LHCN-M2 (cell line): ENCODE measurements at regions not wholly inside any gene's neighbourhood (a gene's known extent, or its start where the extent isn't known, plus 50 kb on each side); places are given as distances from the start of the nearest gene placed in this dataset.

ENCODE experiments used
- DNase-seq: peaks from one replicate; pipeline ENCODE4 v3.0.0-alpha.2; 2012; ENCODE audit warnings: low read depth

- DNase-seq, result no peak
These were observed 370.2 kb upstream of the RAB6C start for GRCh38 chr2:129609224-129609623.

GRCh38 chr2:129610766-129611165 is 368.7 kb upstream of the RAB6C start:
- no peak for DNase-seq

- no peak for DNase-seq
These were observed 368.0 kb upstream of the RAB6C start for GRCh38 chr2:129611471-129611870.

- no peak for DNase-seq
These were observed 360.0 kb upstream of the RAB6C start for GRCh38 chr2:129619471-129619870.

- DNase-seq, result no peak
These were observed 359.1 kb upstream of the RAB6C start for GRCh38 chr2:129620411-129620810.

- no peak for DNase-seq
These were observed 355.7 kb upstream of the RAB6C start for GRCh38 chr2:129623783-129624182.

GRCh38 chr2:129627437-129627836 is 352.0 kb upstream of the RAB6C start:
- no peak for DNase-seq

GRCh38 chr2:129636692-129637091 is 342.8 kb upstream of the RAB6C start:
- DNase-seq, result no peak

- DNase-seq, result no peak
These were observed 338.1 kb upstream of the RAB6C start for GRCh38 chr2:129641371-129641770.

- no peak for DNase-seq
These were observed 336.9 kb upstream of the RAB6C start for GRCh38 chr2:129642526-129643043.

GRCh38 chr2:129645335-129645734 is 334.1 kb upstream of the RAB6C start:
- no peak for DNase-seq

GRCh38 chr2:129646107-129646506 is 333.4 kb upstream of the RAB6C start:
- DNase-seq, result no peak

GRCh38 chr2:129653246-129653645 is 326.2 kb upstream of the RAB6C start:
- no peak for DNase-seq

- no peak for DNase-seq
These were observed 325.1 kb upstream of the RAB6C start for GRCh38 chr2:129654331-129654730.

GRCh38 chr2:129656081-129656598 is 323.3 kb upstream of the RAB6C start:
- DNase-seq, result no peak

GRCh38 chr2:129658430-129658829 is 321.0 kb upstream of the RAB6C start:
- no peak for DNase-seq

GRCh38 chr2:129661935-129662334 is 317.5 kb upstream of the RAB6C start:
- DNase-seq, result no peak

GRCh38 chr2:129667577-129667976 is 311.9 kb upstream of the RAB6C start:
- no peak for DNase-seq

GRCh38 chr2:129672521-129672920 is 306.9 kb upstream of the RAB6C start:
- no peak for DNase-seq

- no peak for DNase-seq
These were observed 306.2 kb upstream of the RAB6C start for GRCh38 chr2:129673234-129673633.

- no peak for DNase-seq
These were observed 305.4 kb upstream of the RAB6C start for GRCh38 chr2:129673847-129674711.

GRCh38 chr2:129678751-129679150 is 300.7 kb upstream of the RAB6C start:
- DNase-seq, result no peak

GRCh38 chr2:129681788-129682187 is 297.7 kb upstream of the RAB6C start:
- no peak for DNase-seq
